HCT116 (cell line): ENCODE measurements at regions not wholly inside any gene's neighbourhood (a gene's known extent, or its start where the extent isn't known, plus 50 kb on each side); places are given as distances from the start of the nearest gene placed in this dataset.
"Not testable (repeated sequence)": the region's sequence is repeated elsewhere in the genome, so short reads cannot be mapped to it uniquely, and the experiment has no call there.

Experiments used
- ATAC-seq: fragments of 200-7000 bp; cut with Tn5 transposase; 2 replicates; pipeline ENCODE4 v1.9.1; 2020; ENCODE audit warnings: mild to moderate bottlenecking, moderate library complexity
- BruUV-seq: library from RNA; stranded (reverse); fragments of 400-500 nt; replicated peaks from 2 replicates; lab custom pipeline; 2021; lab: Mats Ljungman, UMichigan
- CTCF ChIA-PET: fragments of 300-600 bp; sonication (Branson Sonifier 250); formaldehyde crosslinking; loops from one replicate; lab custom pipeline; 2021; ENCODE audit warnings: antibody characterized with exemption; lab: Charles Lee
- POLR2A ChIA-PET: fragments of 300-600, 350-600 bp; sonication (Branson Sonifier 250); formaldehyde crosslinking; loops from one replicate; lab custom pipeline; 2021; ENCODE audit warnings: antibody characterized with exemption; lab: Charles Lee
- RAD21 ChIA-PET, 2 experiments: fragments of 300-600 bp; sonication (Branson Sonifier 250); formaldehyde crosslinking; loops; one replicate each; lab custom pipeline; 2023; ENCODE audit warnings: low total read pairs in 2 of 2; ENCODE audit not compliant: uncharacterized antibody in 2 of 2, unreplicated experiment in 2 of 2, low non-redundant PET in 1 of 2; lab: Charles Lee
- DNase-seq: peaks from one replicate; pipeline ENCODE4 v3.0.0-alpha.2; 2010; ENCODE audit warnings: low read depth, low spot score
- H2AFZ ChIP-seq: fragments of 200-600 bp; shearing (Covaris generic), sonication (generic); 2 replicates; pipeline ENCODE4 v1.6.1; 2017; ENCODE audit warnings: low read depth, mixed run types, mixed read lengths, antibody characterized with exemption, low read length; ENCODE audit not compliant: poor library complexity, severe bottlenecking
- H3K27ac ChIP-seq: 2 replicates; pipeline ENCODE4 v1.5.1; 2012; ENCODE audit warnings: low read depth, low read length
- H3K27me3 ChIP-seq: fragments of 200-600 bp; sonication (generic); 2 replicates; pipeline ENCODE4 v1.6.1; 2016; ENCODE audit warnings: mixed run types, low read length, mixed read lengths; ENCODE audit not compliant: insufficient read depth
- H3K36me3 ChIP-seq, 2 experiments: fragments of 200-500 bp in 1 of 2; fragments of 200-600 bp in 1 of 2; sonication (Bioruptor generic) in 1 of 2; sonication (generic) in 1 of 2; 2 replicates each; pipeline versions ENCODE4 v1.5.1 to v1.6.1; 2014 to 2016; ENCODE audit warnings: low read length in 2 of 2, inconsistent platforms in 1 of 2, mixed read lengths in 1 of 2, mixed run types in 1 of 2; ENCODE audit not compliant: insufficient read depth in 2 of 2, control insufficient read depth in 1 of 2
- H3K4me1 ChIP-seq, 2 experiments: fragments of 200-600 bp in 1 of 2; sonication (generic) in 1 of 2; 2 replicates each; pipeline versions ENCODE4 v1.5.1 to v1.6.1; 2012 to 2017; ENCODE audit warnings: low read length in 2 of 2, inconsistent platforms in 1 of 2, mild to moderate bottlenecking in 1 of 2, mixed read lengths in 1 of 2, mixed run types in 1 of 2, moderate library complexity in 1 of 2; ENCODE audit not compliant: insufficient read depth in 2 of 2, control insufficient read depth in 1 of 2
- H3K4me2 ChIP-seq: fragments of 200-600 bp; sonication (generic); 2 replicates; pipeline ENCODE4 v1.6.1; 2017; ENCODE audit warnings: mixed run types, low read length, mixed read lengths
- H3K4me3 ChIP-seq, 2 experiments: fragments of 200-600 bp in 1 of 2; sonication (generic) in 1 of 2; replicated peaks in 1 of 2; 2 replicates each; pipeline ENCODE4 v1.5.1; 2011 to 2016; ENCODE audit warnings: low read length in 2 of 2, control low read depth in 1 of 2, low read depth in 1 of 2, mild to moderate bottlenecking in 1 of 2, mixed read lengths in 1 of 2, mixed run types in 1 of 2
- H3K79me2 ChIP-seq: fragments of 200-600 bp; sonication (generic); 2 replicates; pipeline ENCODE4 v1.6.1; 2017; ENCODE audit warnings: mild to moderate bottlenecking, mixed run types, low read length, moderate library complexity, mixed read lengths; ENCODE audit not compliant: insufficient read depth
- H3K9ac ChIP-seq: fragments of 200-600 bp; sonication (generic); 2 replicates; pipeline ENCODE4 v1.6.1; 2016; ENCODE audit warnings: low read length, mixed read lengths
- H3K9me2 ChIP-seq: fragments of 200-600 bp; sonication (generic), shearing (Covaris generic); 2 replicates; pipeline ENCODE4 v1.6.1; 2017; ENCODE audit warnings: mixed run types, mild to moderate bottlenecking, moderate library complexity; ENCODE audit not compliant: insufficient read depth
- H3K9me3 ChIP-seq, 2 experiments: fragments of 200-500 bp in 1 of 2; fragments of 200-600 bp in 1 of 2; sonication (Bioruptor generic) in 1 of 2; sonication (generic) in 1 of 2; 2 replicates each; pipeline ENCODE4 v1.6.1; 2014 to 2017; ENCODE audit warnings: low read length in 2 of 2, mixed read lengths in 2 of 2, inconsistent platforms in 1 of 2, low read depth in 1 of 2, mild to moderate bottlenecking in 1 of 2, mixed run types in 1 of 2, moderate library complexity in 1 of 2; ENCODE audit not compliant: control insufficient read depth in 1 of 2, insufficient read depth in 1 of 2
- H4K20me1 ChIP-seq: fragments of 200-600 bp; sonication (generic), shearing (Covaris generic); 2 replicates; pipeline ENCODE4 v1.6.1; 2017; ENCODE audit warnings: mixed run types, mild to moderate bottlenecking, moderate library complexity; ENCODE audit not compliant: insufficient read depth
- CBX3 ChIP-seq: IDR thresholded peaks from 2 replicates; pipeline ENCODE4 v1.6.1; 2012; ENCODE audit warnings: low read depth
- CEBPB ChIP-seq: IDR thresholded peaks from 2 replicates; pipeline ENCODE4 v1.6.1; 2012; ENCODE audit warnings: low read depth
- FOSL1 ChIP-seq: IDR thresholded peaks from 2 replicates; pipeline ENCODE4 v1.6.1; 2012; ENCODE audit warnings: low read depth
- SIN3A ChIP-seq: IDR thresholded peaks from 2 replicates; pipeline ENCODE4 v1.6.1; 2012; ENCODE audit warnings: low read depth
- SP1 ChIP-seq: IDR thresholded peaks from 2 replicates; pipeline ENCODE4 v1.6.1; 2012; ENCODE audit warnings: low read depth
- SRF ChIP-seq: IDR thresholded peaks from 2 replicates; pipeline ENCODE4 v1.6.1; 2012; ENCODE audit warnings: low read depth
- ZFX ChIP-seq: fragments of 450-650 bp; IDR thresholded peaks from 2 replicates; pipeline ENCODE4 v1.6.1; 2017
- intact Hi-C: fragments of 100-400 bp; cut with micrococcal nuclease; formaldehyde crosslinking; loops from 2 replicates; pipeline ENCODE4 v1.10.0; 2022
- TF ChIP-seq, protein P1 (sequence below): IDR thresholded peaks from 2 replicates; pipeline ENCODE4 v1.6.1; 2011; ENCODE audit warnings: mild to moderate bottlenecking, low read length, moderate library complexity; ENCODE audit not compliant: insufficient replicate concordance; ENCODE audit errors: extremely low read depth
- TF ChIP-seq, protein P2 (sequence below): IDR thresholded peaks from 2 replicates; pipeline ENCODE4 v1.6.1; 2012; ENCODE audit warnings: low read depth

DNA sequence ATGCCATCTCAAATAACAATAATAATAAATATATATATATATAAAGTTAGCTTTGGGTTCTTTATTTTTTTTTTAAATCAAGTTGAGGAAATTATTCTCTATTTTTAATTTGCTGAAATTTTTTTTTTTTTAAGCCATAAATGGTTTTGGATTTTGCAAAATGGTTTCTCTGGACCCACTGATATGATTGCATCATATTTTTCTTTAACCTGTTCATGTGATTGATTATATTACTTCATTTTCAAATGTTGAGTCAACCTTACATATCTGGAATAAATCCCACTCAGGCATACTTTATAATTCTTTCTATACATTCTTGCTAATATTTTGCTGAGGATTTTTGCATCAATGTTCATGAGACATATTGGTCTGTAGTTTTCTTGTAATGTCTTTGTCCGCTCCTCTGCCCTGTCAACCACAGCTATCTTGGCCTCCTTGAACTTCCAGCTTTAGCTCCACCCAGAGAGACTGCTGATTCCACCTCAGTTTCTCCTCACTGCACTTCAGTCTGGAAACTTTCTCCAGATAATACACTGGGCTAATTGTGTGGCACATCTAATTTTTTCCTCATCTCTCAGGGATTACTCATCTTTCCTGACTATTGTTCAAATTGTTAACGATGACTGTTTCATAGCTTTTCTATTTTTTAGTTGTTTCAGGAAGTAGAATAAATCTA is 160.9 kb upstream of the GIMD1 start (continued):
- TF ChIP-seq, protein P1, sequence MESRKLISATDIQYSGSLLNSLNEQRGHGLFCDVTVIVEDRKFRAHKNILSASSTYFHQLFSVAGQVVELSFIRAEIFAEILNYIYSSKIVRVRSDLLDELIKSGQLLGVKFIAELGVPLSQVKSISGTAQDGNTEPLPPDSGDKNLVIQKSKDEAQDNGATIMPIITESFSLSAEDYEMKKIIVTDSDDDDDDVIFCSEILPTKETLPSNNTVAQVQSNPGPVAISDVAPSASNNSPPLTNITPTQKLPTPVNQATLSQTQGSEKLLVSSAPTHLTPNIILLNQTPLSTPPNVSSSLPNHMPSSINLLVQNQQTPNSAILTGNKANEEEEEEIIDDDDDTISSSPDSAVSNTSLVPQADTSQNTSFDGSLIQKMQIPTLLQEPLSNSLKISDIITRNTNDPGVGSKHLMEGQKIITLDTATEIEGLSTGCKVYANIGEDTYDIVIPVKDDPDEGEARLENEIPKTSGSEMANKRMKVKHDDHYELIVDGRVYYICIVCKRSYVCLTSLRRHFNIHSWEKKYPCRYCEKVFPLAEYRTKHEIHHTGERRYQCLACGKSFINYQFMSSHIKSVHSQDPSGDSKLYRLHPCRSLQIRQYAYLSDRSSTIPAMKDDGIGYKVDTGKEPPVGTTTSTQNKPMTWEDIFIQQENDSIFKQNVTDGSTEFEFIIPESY: no peak
- peak; percentile 66 for TF ChIP-seq SP1

DNA sequence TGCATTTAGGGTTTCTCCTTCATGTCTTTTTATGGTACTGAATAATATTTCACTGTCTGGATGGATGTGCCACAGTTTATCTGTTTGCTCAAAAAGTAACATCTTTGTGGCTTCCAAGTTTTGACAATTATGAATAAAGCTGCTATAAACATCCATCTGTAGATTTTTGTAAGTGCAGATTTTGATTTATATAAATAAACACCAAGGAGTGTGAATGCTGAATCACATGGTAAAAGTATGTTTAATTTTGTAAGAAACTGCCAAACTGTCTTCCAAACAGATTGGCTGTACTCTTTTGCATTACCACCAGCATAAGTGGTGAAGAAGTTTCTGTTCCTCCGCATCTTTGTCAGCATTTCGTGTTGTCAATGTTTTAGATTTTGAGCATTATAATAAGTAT is 158.7 kb upstream of the GIMD1 start:
- Histone ChIP-seq H3K9me2 (no peaks in the 10 kb centered on the region), H3K9me3 (no peaks in the 10 kb centered on the region), H3K27me3 (no peaks in the 10 kb centered on the region), H3K4me3 (no peak overlapping the region)
- no peak for TF ChIP-seq CEBPB
- TF ChIP-seq SIN3A: no peak
- no peak for TF ChIP-seq SP1
- no peak for TF ChIP-seq SRF
- TF ChIP-seq, protein P2, sequence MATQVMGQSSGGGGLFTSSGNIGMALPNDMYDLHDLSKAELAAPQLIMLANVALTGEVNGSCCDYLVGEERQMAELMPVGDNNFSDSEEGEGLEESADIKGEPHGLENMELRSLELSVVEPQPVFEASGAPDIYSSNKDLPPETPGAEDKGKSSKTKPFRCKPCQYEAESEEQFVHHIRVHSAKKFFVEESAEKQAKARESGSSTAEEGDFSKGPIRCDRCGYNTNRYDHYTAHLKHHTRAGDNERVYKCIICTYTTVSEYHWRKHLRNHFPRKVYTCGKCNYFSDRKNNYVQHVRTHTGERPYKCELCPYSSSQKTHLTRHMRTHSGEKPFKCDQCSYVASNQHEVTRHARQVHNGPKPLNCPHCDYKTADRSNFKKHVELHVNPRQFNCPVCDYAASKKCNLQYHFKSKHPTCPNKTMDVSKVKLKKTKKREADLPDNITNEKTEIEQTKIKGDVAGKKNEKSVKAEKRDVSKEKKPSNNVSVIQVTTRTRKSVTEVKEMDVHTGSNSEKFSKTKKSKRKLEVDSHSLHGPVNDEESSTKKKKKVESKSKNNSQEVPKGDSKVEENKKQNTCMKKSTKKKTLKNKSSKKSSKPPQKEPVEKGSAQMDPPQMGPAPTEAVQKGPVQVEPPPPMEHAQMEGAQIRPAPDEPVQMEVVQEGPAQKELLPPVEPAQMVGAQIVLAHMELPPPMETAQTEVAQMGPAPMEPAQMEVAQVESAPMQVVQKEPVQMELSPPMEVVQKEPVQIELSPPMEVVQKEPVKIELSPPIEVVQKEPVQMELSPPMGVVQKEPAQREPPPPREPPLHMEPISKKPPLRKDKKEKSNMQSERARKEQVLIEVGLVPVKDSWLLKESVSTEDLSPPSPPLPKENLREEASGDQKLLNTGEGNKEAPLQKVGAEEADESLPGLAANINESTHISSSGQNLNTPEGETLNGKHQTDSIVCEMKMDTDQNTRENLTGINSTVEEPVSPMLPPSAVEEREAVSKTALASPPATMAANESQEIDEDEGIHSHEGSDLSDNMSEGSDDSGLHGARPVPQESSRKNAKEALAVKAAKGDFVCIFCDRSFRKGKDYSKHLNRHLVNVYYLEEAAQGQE: no peak
- TF ChIP-seq ZFX: no peak
- no peak for TF ChIP-seq CBX3
- no peak for TF ChIP-seq FOSL1
- TF ChIP-seq, all 23 proteins: peak for 0
- Histone ChIP-seq H3K79me2 (no peaks in the 10 kb centered on the region), H2AFZ (no peak overlapping the region), H3K9ac (no peak overlapping the region), H3K27ac (no peak overlapping the region), H3K4me1 (peaks cover 0 to 11% of the 10 kb centered on the region in 2 experiments; a peak in 2 of 4 replicates), H3K36me3 (no peaks in the 10 kb centered on the region), H4K20me1 (no peaks in the 10 kb centered on the region), H3K4me2 (no peak overlapping the region)
- DNase-seq (no peak), ATAC-seq (no peak)
- CTCF ChIA-PET: no interaction called here
- intact Hi-C loops: no loop called here
- RAD21 ChIA-PET: no interaction called here
- POLR2A ChIA-PET: no interaction called here
- no TSS peak for BruUV-seq

DNA sequence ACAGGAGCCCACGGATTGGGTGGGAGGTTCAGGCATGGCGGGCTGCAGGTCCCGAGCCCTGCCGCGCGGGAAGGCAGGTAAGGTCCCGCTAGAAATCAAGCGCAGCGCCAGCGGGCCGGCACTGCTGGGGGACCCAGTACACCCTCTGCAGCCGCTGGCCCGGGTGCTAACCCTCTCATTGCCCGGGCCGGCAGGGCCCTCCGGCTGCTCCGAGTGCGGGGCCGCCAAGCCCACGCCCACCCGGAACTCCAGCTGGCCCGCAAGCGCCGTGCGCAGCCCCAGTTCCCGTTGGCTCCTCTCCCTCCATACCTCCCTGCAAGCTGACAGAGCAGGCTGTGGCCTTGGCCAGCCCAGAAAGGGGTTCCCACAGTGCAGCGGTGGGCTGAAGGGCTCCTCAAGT is 156.8 kb upstream of the GIMD1 start:
- intact Hi-C loops, H3K9me3 ChIP-seq, H3K79me2 ChIP-seq, H3K27me3 ChIP-seq, H3K36me3 ChIP-seq, H4K20me1 ChIP-seq, RAD21 ChIA-PET, H3K4me3 ChIP-seq, POLR2A ChIA-PET, H3K9me2 ChIP-seq, CTCF ChIA-PET, H2AFZ ChIP-seq, BruUV-seq, DNase-seq, H3K4me2 ChIP-seq, H3K27ac ChIP-seq, H3K9ac ChIP-seq, ATAC-seq: not testable (repeated sequence)
- H3K4me1 ChIP-seq: peaks cover 0 to 11% of the 10 kb centered on the region in 2 experiments; a peak in 2 of 4 replicates
